Limb (tissue), 2 donors: ENCODE measurements at regions not wholly inside any gene's neighbourhood (a gene's known extent, or its start where the extent isn't known, plus 50 kb on each side); places are given as distances from the start of the nearest gene placed in this dataset.
"Not testable (repeated sequence)": the region's sequence is repeated elsewhere in the genome, so short reads cannot be mapped to it uniquely, and the experiment has no call there.

Experiments used
- DNase-seq, 2 donors: peaks; one replicate each; pipeline ENCODE4 v3.0.0-alpha.2; 2016; ENCODE audit errors: extremely low spot score in 2 of 2

DNA sequence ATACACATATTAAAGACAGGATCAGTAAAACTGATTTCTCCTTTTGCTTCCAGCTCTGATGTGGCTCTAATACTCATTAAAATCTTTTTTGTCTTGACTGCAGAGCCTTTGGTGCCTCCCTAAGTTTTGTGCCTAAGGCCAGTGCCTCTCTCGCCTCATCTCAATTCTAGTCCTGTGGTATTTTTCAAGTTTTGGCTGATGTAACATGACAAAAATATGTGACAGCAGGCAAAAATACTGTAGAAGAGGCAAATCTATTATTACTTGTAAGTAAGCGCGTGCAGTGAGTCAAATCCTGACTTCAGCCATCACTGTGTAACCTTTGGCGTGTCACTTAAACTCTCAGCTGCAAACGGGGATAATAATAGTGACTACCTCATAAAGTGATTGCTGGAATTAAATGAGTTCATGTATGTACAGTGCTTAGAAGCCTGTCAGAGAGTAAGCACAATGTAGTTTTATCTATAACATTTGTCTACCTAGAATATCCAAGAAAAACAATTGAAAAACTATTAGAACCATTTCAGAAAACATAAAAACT, 74.0 kb downstream of the MAB21L3 start:
- DNase-seq = no peak

DNA sequence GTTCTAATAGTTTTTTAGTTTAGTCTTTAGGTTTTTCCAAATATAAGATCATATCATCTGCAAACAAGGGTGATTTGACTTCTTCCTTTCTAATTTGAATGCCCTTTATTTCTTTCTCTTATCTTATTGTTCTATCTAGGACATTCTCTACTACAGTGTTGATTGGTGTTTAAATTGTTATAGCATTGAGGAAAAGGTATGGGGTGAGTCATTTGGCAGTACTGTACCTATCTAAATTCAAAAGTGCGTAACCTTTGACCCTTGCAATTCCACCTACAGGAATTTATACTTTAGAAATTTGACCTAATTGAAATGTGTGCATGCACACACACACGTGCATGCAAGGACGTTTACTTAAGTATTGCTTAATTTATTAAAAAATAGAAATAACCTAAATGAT, 78.3 kb downstream of the MAB21L3 start:
- DNase-seq = no peak

DNA sequence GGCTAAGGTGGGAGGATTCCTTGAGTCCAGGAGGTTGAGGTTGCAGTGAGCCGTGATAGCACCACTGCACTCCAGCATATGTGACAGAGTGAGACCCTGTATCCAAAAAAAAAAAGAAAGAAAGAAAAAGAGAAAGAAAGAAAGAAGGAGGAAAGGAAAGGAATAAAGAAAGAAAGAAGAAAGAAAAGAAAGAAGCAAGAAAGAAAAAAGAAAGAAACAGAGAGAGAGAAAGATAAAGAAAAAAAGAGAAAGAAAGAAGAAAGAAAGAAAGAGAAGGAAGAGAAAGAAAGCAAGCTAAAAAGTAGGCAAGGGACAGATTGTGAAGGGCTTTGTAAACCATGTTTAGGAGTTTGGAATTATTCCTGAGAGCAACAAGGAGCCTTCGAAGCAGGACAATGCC, 80.1 kb downstream of the MAB21L3 start:
- DNase-seq = no peak

DNA sequence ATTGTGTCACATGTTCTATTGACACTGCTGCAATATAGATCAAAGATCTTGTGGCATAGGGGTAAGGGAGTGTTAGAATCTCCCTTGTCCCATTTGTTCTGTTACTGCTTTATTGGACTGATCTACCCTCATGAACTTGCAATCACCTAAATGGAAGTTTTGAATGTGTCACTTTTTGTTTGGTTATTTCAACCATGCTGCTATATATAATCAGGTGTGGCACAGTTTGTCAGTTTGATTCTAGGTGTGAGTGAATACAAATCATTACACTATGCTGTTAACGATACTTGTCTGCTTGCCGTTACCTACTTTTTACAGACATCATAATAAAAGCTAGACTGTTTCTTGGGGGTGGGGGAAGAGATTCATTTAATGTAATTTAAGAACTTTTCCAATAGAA, 82.6 kb downstream of the MAB21L3 start:
- DNase-seq = no peak

DNA sequence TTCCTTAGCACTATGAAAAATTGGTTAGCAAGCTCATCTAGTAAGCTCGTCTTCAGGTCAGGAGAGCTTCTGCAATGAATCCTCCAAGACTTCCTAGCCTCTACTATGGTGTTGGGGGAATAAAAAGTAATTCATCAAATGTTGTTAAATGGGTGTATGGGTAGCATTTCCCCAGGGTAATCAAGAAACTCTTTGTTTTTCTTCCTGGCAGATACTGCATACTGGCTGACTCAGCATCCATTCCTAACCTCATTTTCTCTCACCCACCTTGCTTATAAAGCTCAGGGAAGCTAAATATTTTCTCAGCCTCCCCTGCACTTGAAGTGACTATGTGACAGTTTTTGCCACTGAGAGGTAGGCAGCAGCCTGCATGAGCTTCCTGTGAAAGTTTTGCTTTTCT, 83.4 kb downstream of the MAB21L3 start:
- no peak for DNase-seq

DNA sequence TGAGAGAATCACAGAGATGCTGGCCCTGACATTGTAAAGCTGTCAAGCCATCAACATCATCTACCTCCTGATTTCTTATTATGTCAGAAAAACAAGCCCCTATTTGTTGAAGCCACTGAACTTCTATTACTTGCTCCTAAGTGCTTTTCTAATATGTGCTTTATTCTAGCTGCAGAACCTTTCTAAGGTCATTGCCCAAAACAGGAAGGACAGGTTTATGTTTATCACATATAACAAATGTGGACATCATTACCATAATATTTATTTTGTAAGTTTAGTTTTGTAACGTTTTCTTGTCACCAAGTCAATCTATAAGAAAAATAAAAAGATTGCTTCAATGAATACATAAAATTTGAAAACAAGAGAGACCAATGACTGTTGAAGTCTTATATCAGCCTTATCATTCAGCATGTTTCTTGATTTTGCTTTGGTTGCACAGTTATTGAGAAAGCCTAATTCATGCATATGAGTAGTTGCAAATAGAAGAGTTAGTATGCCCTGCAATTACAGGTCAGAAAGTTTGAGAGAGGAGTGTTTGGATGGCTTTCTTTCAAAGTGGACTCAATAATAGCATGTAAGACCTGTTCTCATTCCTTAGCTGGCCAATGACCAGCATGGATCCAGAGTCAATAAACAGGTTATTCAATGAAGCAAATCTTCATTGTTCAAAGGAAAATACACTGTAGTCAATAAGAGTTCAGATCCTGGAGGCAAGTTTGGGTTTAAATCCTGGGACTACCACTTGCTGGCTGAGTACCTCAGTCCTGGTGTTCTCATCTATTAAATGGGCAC, 84.1 kb downstream of the MAB21L3 start:
- DNase-seq = no peak

DNA sequence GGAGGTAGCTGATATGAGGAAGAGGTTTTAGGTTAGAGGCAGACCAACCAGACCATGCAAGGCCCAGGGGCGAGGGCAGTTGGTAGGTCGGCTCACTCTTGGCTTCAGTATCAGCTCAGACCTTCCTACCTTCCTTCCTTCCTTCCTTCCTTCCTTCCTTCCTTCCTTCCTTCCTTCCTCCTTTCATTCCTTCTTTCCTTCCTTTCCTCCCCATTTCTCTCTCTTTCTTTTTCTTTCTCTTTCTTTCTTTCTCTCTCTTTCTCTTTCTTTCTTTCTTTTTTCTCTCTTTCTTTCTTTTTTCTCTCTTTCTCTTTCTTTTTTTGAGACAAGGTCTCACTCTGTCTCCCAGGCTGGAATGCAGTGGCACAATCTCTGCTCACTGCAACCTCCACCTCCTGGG, 89.1 kb downstream of the MAB21L3 start:
- DNase-seq = not testable (repeated sequence)

DNA sequence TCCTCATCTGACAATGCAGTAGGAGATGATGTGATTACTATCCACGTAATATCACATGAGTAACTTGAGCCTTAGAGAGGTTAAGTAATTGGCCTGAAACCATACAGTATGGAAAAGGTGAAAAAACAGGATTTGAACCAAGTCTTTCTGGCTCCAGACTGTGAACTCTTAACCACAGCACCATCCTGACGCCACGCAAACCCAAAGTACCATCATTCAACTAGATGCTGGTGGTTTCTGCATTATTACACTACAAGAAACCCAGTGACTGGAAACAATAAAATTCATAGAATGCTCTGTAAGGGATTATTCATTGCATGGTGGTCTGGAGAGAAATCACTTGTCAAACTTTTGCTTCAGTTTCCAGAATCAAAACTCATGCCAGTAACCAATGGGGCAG, 90.7 kb downstream of the MAB21L3 start:
- DNase-seq = no peak

DNA sequence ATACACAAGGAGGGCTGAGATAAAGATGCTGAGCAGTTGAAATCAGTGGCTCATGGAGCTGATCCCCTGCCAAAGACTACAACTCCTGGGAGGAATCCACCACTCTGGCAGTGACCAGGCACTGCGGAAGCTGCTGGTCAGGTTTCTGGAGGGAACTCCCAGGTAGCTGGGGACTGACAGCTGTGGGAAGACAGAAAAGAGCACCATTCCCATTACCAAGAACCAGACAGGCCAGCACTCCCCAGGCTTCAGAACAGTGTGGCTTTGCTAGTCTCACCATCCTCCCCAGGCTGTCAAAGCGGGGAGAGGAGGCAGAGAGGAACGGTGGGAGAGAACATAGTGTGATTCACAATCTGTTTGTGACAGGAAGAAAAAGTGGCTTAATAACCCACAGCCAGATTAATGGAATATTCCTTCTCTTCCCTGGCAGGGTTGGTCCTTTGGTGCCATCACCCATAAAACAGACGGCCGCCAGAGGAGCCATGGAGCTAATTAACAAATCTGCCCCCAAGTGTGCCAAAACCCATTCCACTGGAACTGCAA, 92.1 kb downstream of the MAB21L3 start:
- no peak for DNase-seq

DNA sequence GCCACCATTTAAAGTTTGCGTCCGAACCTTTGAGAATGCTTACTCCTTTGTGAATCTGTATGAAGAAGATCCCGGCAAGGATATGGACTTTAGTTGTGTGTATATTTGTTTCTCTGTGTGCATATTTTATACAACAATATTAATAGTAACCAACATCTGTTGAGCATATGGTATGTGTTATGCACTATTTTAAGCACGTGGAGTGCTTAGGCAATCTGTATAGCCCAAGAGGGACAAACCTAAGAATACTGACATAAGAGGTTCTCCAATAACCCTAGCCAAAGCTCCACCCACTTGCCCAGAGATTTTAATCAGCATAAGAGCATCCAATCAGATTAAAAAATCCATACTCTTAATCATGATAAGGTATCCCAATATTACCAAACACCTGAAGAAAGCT, 92.7 kb downstream of the MAB21L3 start:
- no peak for DNase-seq

DNA sequence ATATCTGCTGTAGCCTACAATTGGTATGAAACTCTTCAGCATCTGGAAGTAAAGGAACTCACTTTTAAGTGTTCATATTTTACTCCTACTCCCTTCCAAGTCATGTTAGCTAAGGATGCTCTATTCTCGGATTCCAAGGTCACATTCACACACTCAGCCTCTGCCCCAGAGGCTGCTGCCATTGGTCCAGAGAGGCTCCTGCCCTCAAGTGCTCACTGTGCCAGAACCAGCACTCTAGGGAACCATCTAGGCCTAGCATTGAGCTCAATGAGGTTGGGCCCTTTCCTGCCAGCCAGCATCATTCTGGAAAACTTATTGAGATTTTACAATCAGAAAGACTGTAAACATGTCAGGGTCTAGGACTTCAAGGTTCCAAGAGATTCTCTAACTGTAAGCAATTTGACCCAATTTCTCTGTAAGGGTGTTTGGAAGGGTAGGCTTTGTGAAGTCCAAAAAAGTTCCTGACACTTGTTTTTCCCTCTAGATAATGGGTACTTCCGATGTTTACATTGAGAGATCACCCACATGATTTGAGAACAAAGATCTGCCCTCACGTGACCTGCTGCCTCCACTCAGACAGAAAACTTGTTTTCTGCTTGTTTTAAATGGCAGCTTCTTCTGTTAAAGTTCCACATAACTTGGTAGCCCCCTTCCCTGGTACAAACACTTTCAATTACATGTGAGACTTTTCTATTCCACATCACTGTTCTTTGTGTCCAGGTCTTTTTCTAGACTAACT, 94.9 kb downstream of the MAB21L3 start:
- no peak for DNase-seq

DNA sequence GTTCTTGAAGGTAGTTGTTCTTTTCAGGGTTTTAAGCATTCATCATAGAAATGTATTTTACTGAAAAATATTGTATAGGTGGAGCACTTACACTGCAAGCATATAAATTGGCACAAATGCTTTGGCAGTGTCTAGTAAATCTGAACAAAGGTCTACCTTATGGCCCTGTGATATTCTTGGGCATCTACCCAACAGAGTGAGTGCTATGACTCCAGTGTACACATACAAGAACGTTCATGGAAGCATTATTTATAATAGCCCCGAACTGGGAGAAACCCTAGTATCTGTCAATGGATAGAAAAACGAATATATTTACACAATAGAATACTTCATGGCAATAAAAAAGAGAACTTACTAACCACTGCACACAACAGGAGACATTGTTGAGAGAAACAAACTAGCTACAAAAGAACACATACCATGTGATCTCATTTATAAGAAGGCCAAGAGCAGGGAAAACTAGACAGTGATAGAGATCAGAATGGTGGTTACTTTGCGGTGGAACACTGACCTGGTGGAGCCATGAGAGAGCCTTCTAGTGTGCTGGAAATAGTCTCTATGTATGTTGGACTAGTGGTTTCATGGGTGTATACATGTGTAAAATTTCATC, 96.0 kb downstream of the MAB21L3 start:
- DNase-seq = no peak

DNA sequence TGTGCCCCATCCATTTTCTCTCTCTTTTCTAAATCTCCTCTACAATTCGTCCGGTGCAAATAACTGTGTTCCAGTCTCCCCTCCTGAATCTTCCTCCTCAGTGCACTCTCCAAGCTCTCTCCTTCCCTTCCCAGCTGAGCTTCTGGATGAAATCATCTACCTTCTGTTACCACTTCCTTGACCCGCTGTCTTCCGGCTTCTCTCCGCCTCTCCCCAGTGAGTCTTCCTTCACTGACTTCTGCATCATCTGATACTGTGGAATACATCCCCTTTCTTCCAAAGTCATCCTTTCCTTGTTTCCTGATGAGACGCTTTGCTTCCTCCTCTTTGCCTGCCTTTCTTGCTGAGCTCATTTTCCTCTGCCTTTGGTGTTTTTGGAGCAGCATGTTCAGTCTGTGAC, 96.9 kb downstream of the MAB21L3 start:
- no peak for DNase-seq

DNA sequence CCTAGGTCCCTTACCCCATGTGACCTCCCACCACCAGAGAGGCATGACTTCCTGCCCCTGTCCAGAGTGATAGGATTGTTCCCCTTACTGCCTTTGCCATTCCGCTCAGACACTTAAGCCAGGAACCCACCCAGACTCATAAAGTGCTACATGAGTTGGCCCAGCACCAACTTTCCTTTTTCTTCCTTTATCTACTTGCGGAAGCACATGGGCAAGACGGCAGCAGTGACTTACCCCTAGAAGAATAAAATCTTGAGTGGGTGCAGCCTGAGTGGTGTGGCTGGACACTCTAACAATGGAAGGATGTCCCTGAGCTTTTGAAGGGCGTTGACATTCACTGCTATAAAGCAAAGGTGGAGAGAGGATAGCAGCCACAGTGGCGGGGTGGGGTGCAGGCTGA, 100.1 kb downstream of the MAB21L3 start:
- no peak for DNase-seq

DNA sequence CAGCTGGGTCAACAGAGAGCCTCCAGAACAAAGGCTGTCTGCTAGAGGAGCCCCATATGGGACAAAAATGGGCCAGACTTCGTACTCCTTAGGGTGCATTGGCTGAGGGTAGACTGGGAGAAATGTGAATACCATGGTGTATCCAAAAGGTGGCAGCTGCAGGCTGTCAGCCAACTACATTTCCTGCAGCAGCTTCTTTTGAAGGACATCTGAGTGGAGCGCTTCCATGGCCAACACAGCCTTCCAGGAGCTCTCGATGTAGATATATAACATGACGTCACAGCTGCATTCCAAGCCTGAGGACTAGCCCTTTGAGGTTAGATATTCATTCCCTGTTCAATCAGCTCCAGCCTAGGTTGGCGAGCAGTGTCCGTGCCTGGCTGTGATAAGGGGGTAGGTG, 107.7 kb downstream of the MAB21L3 start:
- DNase-seq = no peak

DNA sequence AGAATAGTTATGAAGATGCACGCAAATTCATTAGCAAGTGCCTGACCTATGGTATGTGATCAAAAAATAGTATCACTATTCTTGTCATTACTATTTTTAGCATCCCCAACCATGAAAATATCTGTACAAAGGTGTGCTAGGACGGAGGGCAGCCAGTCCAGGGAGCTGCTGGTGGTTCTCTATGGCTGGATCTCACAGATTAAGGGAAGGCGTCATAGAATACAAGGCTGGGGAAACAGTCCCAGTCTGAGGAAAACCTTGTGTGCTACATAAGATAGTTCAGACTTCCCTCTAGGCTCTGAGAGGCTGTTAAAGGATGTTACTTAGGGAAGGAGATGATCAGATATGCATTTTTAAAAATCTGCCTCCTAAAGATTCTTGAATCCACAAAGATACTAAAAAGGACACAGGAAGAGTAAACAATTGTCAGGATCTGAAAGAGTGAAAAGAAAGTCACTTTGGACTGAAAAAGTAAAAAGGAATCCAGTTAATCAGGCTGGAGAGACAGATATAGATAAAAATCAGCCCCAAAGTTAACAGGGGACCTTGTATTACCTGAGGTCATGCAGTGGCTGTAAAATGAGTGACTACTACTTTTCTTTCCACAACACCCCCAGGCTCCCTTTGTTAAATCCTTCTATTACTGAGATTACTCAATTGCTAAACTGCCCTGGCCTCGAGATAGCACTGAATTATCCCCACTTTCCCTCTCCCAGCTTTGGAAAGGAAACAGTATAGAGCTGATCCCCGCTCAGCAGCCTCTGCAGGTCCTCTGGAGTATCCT, 108.6 kb downstream of the MAB21L3 start:
- DNase-seq = no peak

DNA sequence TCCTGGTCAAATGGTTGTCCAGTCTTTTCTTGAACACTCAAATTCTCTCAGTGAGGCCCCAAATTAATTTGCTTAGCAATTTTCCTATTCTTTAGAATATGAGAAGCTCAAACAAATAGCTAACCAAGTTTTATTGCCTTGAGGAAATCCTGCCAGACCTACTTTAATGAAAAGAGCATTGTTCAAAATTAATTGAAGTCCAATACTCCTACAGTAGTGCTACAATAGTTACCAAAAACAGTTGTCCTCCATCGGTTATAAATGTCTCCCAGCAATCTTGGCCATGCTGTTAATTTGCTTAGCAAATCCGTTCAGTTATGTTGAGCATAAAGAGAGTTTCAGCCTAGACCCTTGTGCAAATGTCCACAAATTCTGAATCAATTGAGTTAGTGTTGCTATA, 112.9 kb downstream of the MAB21L3 start:
- DNase-seq = no peak

DNA sequence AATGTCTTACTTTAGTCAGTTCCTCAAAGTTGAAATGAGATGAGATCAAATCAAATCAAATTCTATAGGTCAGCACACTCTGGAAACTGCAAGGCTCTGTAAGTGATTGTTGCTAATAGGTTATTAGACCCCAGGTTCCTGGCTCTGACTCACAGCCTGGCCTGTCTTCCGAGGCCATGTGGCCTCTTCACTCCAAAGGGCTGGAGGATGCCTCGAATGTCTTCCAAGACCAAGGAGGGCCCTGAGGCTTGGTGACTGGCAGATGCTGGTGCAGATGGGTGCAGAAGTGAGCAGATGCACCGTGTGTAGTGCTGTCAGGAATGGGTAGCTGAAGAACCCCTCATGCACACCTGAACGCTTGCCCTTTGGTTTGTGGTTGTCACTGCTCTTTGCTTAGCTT, 113.4 kb downstream of the MAB21L3 start:
- DNase-seq = no peak

DNA sequence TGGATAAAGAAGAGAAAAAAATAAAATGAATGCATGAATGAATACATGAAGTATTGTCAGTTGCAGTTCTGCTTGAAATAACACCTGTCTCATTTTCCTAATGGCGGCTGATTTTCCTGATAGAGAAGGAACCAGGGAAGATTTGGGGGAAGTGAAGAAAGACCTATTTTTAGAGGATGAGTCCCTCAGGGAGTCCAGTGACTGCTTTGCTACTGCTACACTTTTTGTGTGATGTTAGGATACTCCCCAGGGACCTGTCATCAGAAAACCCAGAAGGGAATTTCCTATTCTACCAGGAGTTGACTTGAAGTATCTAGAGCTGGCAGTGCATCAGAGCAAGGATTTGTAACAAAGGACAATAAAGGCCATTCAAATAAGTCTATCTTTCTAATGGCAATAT, 114.8 kb downstream of the MAB21L3 start:
- no peak for DNase-seq

DNA sequence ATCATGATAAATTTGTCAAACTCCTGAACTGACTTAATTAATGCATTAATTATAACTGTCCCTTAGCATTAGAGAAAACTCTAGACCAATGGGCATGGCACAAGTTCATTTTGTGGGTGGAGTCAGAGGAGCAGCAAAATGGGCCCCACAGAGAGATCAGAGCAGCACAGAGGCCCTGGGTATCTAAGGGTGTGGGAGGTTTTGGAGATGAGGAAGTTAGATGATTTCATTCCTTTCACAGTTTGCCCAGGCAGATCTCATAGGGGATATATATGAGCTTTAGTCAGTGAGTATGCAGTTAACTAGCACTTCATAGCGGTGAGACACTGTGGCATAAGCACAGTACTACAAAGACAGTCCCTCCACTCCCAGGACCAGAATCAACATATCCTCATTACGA, 117.3 kb downstream of the MAB21L3 start:
- DNase-seq = no peak

DNA sequence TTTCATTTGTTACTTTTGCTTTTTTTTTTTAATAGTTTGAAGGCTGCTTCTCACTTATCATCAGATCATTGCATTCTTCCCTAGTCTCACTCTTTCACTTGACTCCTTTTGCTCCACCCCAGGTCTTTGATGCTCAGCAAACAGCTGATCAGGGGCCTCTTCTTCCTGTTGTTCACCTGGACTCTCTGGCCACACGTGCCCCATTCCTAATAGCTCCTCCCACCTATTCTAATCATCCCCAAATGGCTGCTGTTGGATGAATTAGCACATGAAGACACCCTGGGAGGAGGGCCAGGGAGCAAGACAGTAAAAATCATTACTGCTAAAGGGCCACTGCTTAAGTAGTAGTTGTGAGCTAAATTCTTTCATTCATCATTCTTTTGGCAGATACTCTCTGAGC, 119.5 kb downstream of the MAB21L3 start:
- DNase-seq = no peak
